HG02623 (cell line): ENCODE measurements at regions not wholly inside any gene's neighbourhood (a gene's known extent, or its start where the extent isn't known, plus 50 kb on each side); places are given as distances from the start of the nearest gene placed in this dataset.
A peak's percentile ranks its signal among the peaks of the same experiment; 100 is the strongest.
"Not testable (repeated sequence)": the region's sequence is repeated elsewhere in the genome, so short reads cannot be mapped to it uniquely, and the experiment has no call there.

Experiments used
- ATAC-seq: cut with Tn5 transposase; IDR thresholded peaks from one replicate; pipeline ENCODE4 v1.9.1; 2021; ENCODE audit warnings: moderate library complexity; ENCODE audit not compliant: unreplicated experiment

- ATAC-seq, result no peak
Measured at GRCh38 chr6:114995526-114995925, 652.7 kb upstream of the HS3ST5 start.

GRCh38 chr6:114989279-114989964 is 646.6 kb upstream of the HS3ST5 start:
- ATAC-seq, result peak; percentile 92

- ATAC-seq, result no peak
Measured at GRCh38 chr6:114987281-114987680, 644.5 kb upstream of the HS3ST5 start.

GRCh38 chr6:114955363-114955762 is 612.5 kb upstream of the HS3ST5 start:
- no peak for ATAC-seq

- ATAC-seq, result no peak
Measured at GRCh38 chr6:114952229-114952628, 609.4 kb upstream of the HS3ST5 start.

- ATAC-seq, result no peak
Measured at GRCh38 chr6:114945392-114945791, 602.6 kb upstream of the HS3ST5 start.

GRCh38 chr6:114941078-114941477 is 598.3 kb upstream of the HS3ST5 start:
- no peak for ATAC-seq

- no peak for ATAC-seq
Measured at GRCh38 chr6:114940181-114940580, 597.4 kb upstream of the HS3ST5 start.

- no peak for ATAC-seq
Measured at GRCh38 chr6:114939630-114940029, 596.8 kb upstream of the HS3ST5 start.

- no peak for ATAC-seq
Measured at GRCh38 chr6:114936080-114936479, 593.3 kb upstream of the HS3ST5 start.

GRCh38 chr6:114934079-114934478 is 591.3 kb upstream of the HS3ST5 start:
- ATAC-seq, result no peak

- ATAC-seq, result not testable (repeated sequence)
Measured at GRCh38 chr6:114928731-114929130, 585.9 kb upstream of the HS3ST5 start.

- ATAC-seq, result no peak
Measured at GRCh38 chr6:114906096-114906495, 563.3 kb upstream of the HS3ST5 start.

- ATAC-seq, result no peak
Measured at GRCh38 chr6:114897536-114897935, 554.7 kb upstream of the HS3ST5 start.

- ATAC-seq, result no peak
Measured at GRCh38 chr6:114892211-114892610, 549.4 kb upstream of the HS3ST5 start.

GRCh38 chr6:114888241-114888640 is 545.4 kb upstream of the HS3ST5 start:
- ATAC-seq, result no peak

- no peak for ATAC-seq
Measured at GRCh38 chr6:114886670-114887436, 544.0 kb upstream of the HS3ST5 start.

GRCh38 chr6:114879693-114880092 is 536.9 kb upstream of the HS3ST5 start:
- no peak for ATAC-seq

GRCh38 chr6:114878091-114878490 is 535.3 kb upstream of the HS3ST5 start:
- no peak for ATAC-seq

GRCh38 chr6:114874410-114874809 is 531.6 kb upstream of the HS3ST5 start:
- no peak for ATAC-seq

GRCh38 chr6:114865506-114865905 is 522.7 kb upstream of the HS3ST5 start:
- not testable (repeated sequence) for ATAC-seq

- ATAC-seq, result no peak
Measured at GRCh38 chr6:114863610-114864009, 520.8 kb upstream of the HS3ST5 start.
